ENCODE measurements at regions not wholly inside any gene's neighbourhood (a gene's known extent, or its start where the extent isn't known, plus 50 kb on each side); places are given as distances from the start of the nearest gene placed in this dataset.

- Histone ChIP-seq H3K27ac (ENCODE audit: low read depth in 2 of 2, low read length in 1 of 2) (no peak overlapping the region), H3K4me3 (ENCODE audit: low read depth in 2 of 2, low read length in 1 of 2) (no peak overlapping the region), H3K79me2 (ENCODE audit: insufficient read depth) (no peaks in the 10 kb centered on the region), H3K36me3 (replicated peaks in 1 of 2; ENCODE audit: control insufficient read depth in 1 of 2, insufficient read depth in 2 of 2, low read length in 1 of 2) (no peaks in the 10 kb centered on the region), H3K9ac (no peak overlapping the region), H3K9me2 (no peaks in the 10 kb centered on the region), H3K9me3 (no peaks in the 10 kb centered on the region), H2AFZ (ENCODE audit: low read depth) (no peak overlapping the region), H3K27me3 (ENCODE audit: insufficient read depth) (no peaks in the 10 kb centered on the region), H3F3A (replicated peaks; ENCODE audit: insufficient read depth) (no peaks in the 10 kb centered on the region), H3K4me2 (no peak overlapping the region), H4K20me1 (ENCODE audit: insufficient read depth) (no peaks in the 10 kb centered on the region), H3K4me1 (ENCODE audit: control insufficient read depth in 1 of 2, insufficient read depth in 2 of 2, low read depth in 1 of 2, low read length in 1 of 2) (peaks cover 0 to 2% of the 10 kb centered on the region in 2 experiments; a peak in 1 of 4 replicates)
- no peak for DNase-seq
- TF ChIP-seq RXRA (IDR thresholded peaks at IDR 0.05; ENCODE audit: borderline replicate concordance, low read depth) (no peak), EZH2phosphoT487 (IDR thresholded peaks at IDR 0.05; ENCODE audit: borderline replicate concordance, low read depth) (no peak), NFIC (IDR thresholded peaks at IDR 0.05; ENCODE audit: borderline replicate concordance) (no peak), RFX5 (IDR thresholded peaks at IDR 0.05; ENCODE audit: low read length) (no peak), USF1 (IDR thresholded peaks at IDR 0.05; ENCODE audit: borderline replicate concordance, low read depth) (no peak), EP300 (IDR thresholded peaks at IDR 0.05; ENCODE audit: borderline replicate concordance in 1 of 2, low read depth in 1 of 2, low read length in 1 of 2) (no peak), JUND (IDR thresholded peaks at IDR 0.05) (no peak), ZBTB33 (IDR thresholded peaks at IDR 0.05; ENCODE audit: borderline replicate concordance, low read depth) (no peak), TEAD4 (IDR thresholded peaks at IDR 0.05; ENCODE audit: borderline replicate concordance, insufficient read depth) (no peak), FOXM1 (IDR thresholded peaks at IDR 0.05; ENCODE audit: low read depth) (no peak), FOXJ3 (CRISPR knock-in tag; IDR thresholded peaks at IDR 0.05) (no peak), NRF1 (IDR thresholded peaks at IDR 0.05; ENCODE audit: low read depth, low read length) (no peak), YY1 (IDR thresholded peaks at IDR 0.05; ENCODE audit: low read depth) (no peak), PBX3 (IDR thresholded peaks at IDR 0.05) (no peak), GATA2 (CRISPR knock-in tag; IDR thresholded peaks at IDR 0.05) (no peak), REST (IDR thresholded peaks at IDR 0.05; ENCODE audit: low read depth, low read length) (no peak), MEF2A (IDR thresholded peaks at IDR 0.05; ENCODE audit: borderline replicate concordance, low read depth) (no peak), GABPA (IDR thresholded peaks at IDR 0.05; ENCODE audit: low read depth) (no peak)
- ChIA-PET POLR2A (no interaction called here), CTCF (interaction anchor here (1.0 kb wide), 1 partner anchor 32 kb away, joined by 3 read pairs; no protein-coding TSS in a partner anchor)
Observed at GRCh38 chr3:137163958-137164357, 206.2 kb downstream of the IL20RB start.

All from SK-N-SH (cell line).